Endodermal cell (in vitro differentiated cells): ENCODE measurements at regions not wholly inside any gene's neighbourhood (a gene's known extent, or its start where the extent isn't known, plus 50 kb on each side); places are given as distances from the start of the nearest gene placed in this dataset.
A peak's percentile ranks its signal among the peaks of the same experiment; 100 is the strongest.

Experiments
- DNase-seq: peaks from one replicate; pipeline ENCODE4 v3.0.0-alpha.2; 2017
- H3K27ac ChIP-seq: 2 replicates; pipeline ENCODE4 v1.5.1; 2013; ENCODE audit warnings: mild to moderate bottlenecking, low read depth, low read length, moderate library complexity
- H3K27me3 ChIP-seq: 2 replicates; pipeline ENCODE4 v1.6.1; 2013; ENCODE audit warnings: mild to moderate bottlenecking, low read length, moderate library complexity; ENCODE audit not compliant: insufficient read depth, control insufficient read depth, poor library complexity, severe bottlenecking
- H3K36me3 ChIP-seq: 2 replicates; pipeline ENCODE4 v1.7.0; 2013; ENCODE audit warnings: mild to moderate bottlenecking, low read length, moderate library complexity; ENCODE audit not compliant: control insufficient read depth, insufficient read depth
- H3K4me1 ChIP-seq: one replicate; pipeline ENCODE4 v1.7.0; 2013; ENCODE audit warnings: low read length; ENCODE audit not compliant: control insufficient read depth, insufficient read depth
- H3K4me3 ChIP-seq: 2 replicates; pipeline ENCODE4 v1.5.1; 2013; ENCODE audit warnings: mild to moderate bottlenecking, low read length, moderate library complexity
- H3K9ac ChIP-seq: 2 replicates; pipeline ENCODE4 v1.6.1; 2013; ENCODE audit warnings: mild to moderate bottlenecking, low read length, moderate library complexity; ENCODE audit not compliant: poor library complexity, severe bottlenecking; ENCODE audit errors: extremely low read depth
- H3K9me3 ChIP-seq: 2 replicates; pipeline ENCODE4 v1.6.1; 2013; ENCODE audit warnings: mild to moderate bottlenecking, low read length, moderate library complexity; ENCODE audit not compliant: control insufficient read depth
- H3K27ac Mint-ChIP-seq: 2 replicates; pipeline ENCODE4 v1.8.0; 2020; ENCODE audit warnings: mixed read lengths
- H3K27me3 Mint-ChIP-seq: 2 replicates; pipeline ENCODE4 v1.8.0; 2021; ENCODE audit warnings: mild to moderate bottlenecking, mixed read lengths; ENCODE audit not compliant: insufficient read depth
- H3K36me3 Mint-ChIP-seq: 2 replicates; pipeline ENCODE4 v1.8.0; 2020; ENCODE audit warnings: low read depth, mixed read lengths
- H3K4me1 Mint-ChIP-seq: 2 replicates; pipeline ENCODE4 v1.8.0; 2020; ENCODE audit warnings: mixed read lengths
- H3K4me3 Mint-ChIP-seq: 2 replicates; pipeline ENCODE4 v1.8.0; 2020; ENCODE audit warnings: mild to moderate bottlenecking, moderate library complexity, mixed read lengths
- H3K9me3 Mint-ChIP-seq: 2 replicates; pipeline ENCODE4 v1.8.0; 2020; ENCODE audit warnings: mild to moderate bottlenecking, mixed read lengths
- CTCF ChIP-seq: fragments of 200-600 bp; sonication (generic); conservative IDR thresholded peaks from 2 replicates; pipeline ENCODE4 v1.5.0; 2021; ENCODE audit warnings: antibody characterized with exemption, mild to moderate bottlenecking
- WGBS, 2 experiments: methylation state at CpG; one replicate each; pipeline versions ENCODE4 v1.1.5 to v1.1.7; 2013; ENCODE audit warnings: missing lambda C conversion rate in 2 of 2, mixed read lengths in 1 of 2; ENCODE audit not compliant: insufficient coverage in 1 of 2, insufficient read length in 1 of 2; 5-methylcytosine and 5-hydroxymethylcytosine counted together

- no peaks in the 10 kb centered on the region for H3K4me1 ChIP-seq
- H3K9ac ChIP-seq, result no peak overlapping the region
- TF ChIP-seq CTCF, result no peak
- Mint-ChIP-seq H3K4me1 (peaks cover 10% of the 10 kb centered on the region), H3K27me3 (no peaks in the 10 kb centered on the region), H3K9me3 (peaks cover 10% of the 10 kb centered on the region), H3K36me3 (no peaks in the 10 kb centered on the region), H3K4me3 (no peak overlapping the region), H3K27ac (no peak overlapping the region)
- H3K4me3 ChIP-seq, result no peak overlapping the region
- no peaks in the 10 kb centered on the region for H3K27me3 ChIP-seq
- no peak overlapping the region for H3K27ac ChIP-seq
- no peak for DNase-seq
- H3K36me3 ChIP-seq, result no peaks in the 10 kb centered on the region
- peaks cover 11% of the 10 kb centered on the region for H3K9me3 ChIP-seq
Observed at GRCh38 chr13:34722922-34723321, 219.1 kb upstream of the NBEA start.

GRCh38 chr13:34730961-34731360 is 211.1 kb upstream of the NBEA start:
- Mint-ChIP-seq H3K27ac (no peak overlapping the region), H3K4me3 (no peak overlapping the region), H3K36me3 (no peaks in the 10 kb centered on the region), H3K4me1 (peaks cover 7% of the 10 kb centered on the region), H3K9me3 (no peaks in the 10 kb centered on the region), H3K27me3 (no peaks in the 10 kb centered on the region)
- Histone ChIP-seq H3K4me1 (no peaks in the 10 kb centered on the region), H3K36me3 (no peaks in the 10 kb centered on the region), H3K9me3 (no peaks in the 10 kb centered on the region), H3K9ac (no peak overlapping the region), H3K27me3 (no peaks in the 10 kb centered on the region), H3K27ac (no peak overlapping the region), H3K4me3 (no peak overlapping the region)
- 96 to 100% methylated on average over 2 of the region's 2 CpGs for WGBS, 2 experiments
- DNase-seq, result peak; percentile 56
- no peak for TF ChIP-seq CTCF

GRCh38 chr13:34731486-34731885 is 210.6 kb upstream of the NBEA start:
- H3K36me3 Mint-ChIP-seq, result no peaks in the 10 kb centered on the region
- H3K4me1 Mint-ChIP-seq, result peaks cover 7% of the 10 kb centered on the region
- H3K27me3 ChIP-seq, result no peaks in the 10 kb centered on the region
- TF ChIP-seq CTCF, result no peak
- no peak overlapping the region for H3K4me3 ChIP-seq
- no peak for DNase-seq
- 92% methylated on average over 3 of the region's 4 CpGs; no CpG with 5 or more reads in 1 of the 2 experiments for WGBS, 2 experiments
- H3K36me3 ChIP-seq, result no peaks in the 10 kb centered on the region
- H3K4me3 Mint-ChIP-seq, result no peak overlapping the region
- H3K9me3 ChIP-seq, result no peaks in the 10 kb centered on the region
- no peaks in the 10 kb centered on the region for H3K9me3 Mint-ChIP-seq
- H3K27ac Mint-ChIP-seq, result no peak overlapping the region
- H3K9ac ChIP-seq, result no peak overlapping the region
- H3K4me1 ChIP-seq, result no peaks in the 10 kb centered on the region
- no peaks in the 10 kb centered on the region for H3K27me3 Mint-ChIP-seq
- H3K27ac ChIP-seq, result no peak overlapping the region
